ENCODE measurements at regions not wholly inside any gene's neighbourhood (a gene's known extent, or its start where the extent isn't known, plus 50 kb on each side); places are given as distances from the start of the nearest gene placed in this dataset.

DNA sequence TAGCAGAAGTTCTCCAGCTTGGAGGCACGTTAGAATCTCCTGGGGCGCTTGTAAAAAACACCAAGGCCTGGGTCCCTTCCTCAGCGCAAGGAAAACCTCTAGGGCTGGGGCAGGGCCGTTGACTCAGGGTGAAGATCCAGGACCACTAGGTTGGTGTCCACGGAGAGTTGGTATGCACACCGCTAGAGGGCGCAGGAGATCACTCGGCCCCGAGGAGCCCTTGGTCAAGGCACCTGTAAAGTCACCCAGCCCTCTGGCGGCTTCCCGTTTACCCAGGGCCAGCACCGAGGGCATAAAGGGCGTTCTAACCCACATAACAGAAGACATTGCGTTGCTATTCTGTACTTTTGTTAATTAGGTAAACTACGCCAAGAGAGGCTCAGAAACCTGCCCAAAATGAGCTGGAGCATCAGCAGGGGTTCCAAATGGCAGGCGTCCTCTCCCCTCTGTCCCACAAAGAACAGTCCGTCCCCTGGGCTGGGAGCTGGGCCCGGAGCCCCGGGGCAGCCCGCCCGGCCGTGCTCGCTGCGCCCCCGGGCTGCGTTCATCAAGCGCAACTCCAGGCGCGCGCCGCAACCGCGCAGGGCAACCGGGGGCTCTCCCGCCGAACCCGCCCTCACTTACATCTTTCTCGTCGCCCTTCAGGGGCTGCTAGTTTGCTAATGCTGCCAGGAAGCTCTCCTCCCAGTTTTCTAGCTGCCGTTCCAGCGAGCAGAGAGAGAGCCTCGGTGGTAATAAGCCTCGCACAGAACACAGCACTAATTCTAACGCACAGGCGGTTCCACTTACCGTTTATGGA is 332.1 kb downstream of the ARRDC4 start:
- TF ChIP-seq CTCF (IDR thresholded peaks at IDR 0.05) (peak in 1 of 2 donors; percentile 44), POLR2A (IDR thresholded peaks at IDR 0.05) (no peak)

Measured in suprapubic skin (tissue), 3 donors.